ENCODE measurements at regions not wholly inside any gene's neighbourhood (a gene's known extent, or its start where the extent isn't known, plus 50 kb on each side); places are given as distances from the start of the nearest gene placed in this dataset.

DNA sequence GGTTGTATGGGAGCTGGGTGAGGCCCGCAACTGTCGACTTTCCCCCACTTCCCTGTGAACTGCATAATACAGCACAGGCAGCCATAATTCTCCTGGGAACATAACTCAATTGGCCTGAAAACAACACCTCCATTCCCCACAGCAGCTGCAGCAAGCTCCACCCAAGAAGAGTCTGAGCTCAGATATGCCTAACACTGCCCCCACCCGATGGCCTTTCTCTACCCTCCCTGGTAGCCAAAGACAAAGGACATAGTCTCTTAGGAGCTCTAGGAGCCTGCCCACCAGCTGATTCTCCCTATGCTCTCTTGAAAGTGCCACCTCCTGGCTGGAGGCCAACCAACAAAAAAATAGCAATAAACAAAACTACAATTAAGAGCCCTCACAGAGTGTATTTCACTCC, 542.7 kb upstream of the LMO3 start:
- H3K36me3 Mint-ChIP-seq (ENCODE audit: insufficient read depth) = peaks cover 8% of the 10 kb centered on the region
- no peak for DNase-seq (ENCODE audit: low spot score, unreplicated experiment)
- no peak overlapping the region for H3K4me3 Mint-ChIP-seq (ENCODE audit: low read depth)
- H3K9me3 Mint-ChIP-seq (ENCODE audit: low read depth) = peaks cover 35% of the 10 kb centered on the region
- no peak overlapping the region for H3K27ac Mint-ChIP-seq
- H3K27me3 Mint-ChIP-seq = no peaks in the 10 kb centered on the region
- no peak for TF ChIP-seq CTCF (IDR thresholded peaks at IDR 0.05; ENCODE audit: unreplicated experiment)
- H3K4me1 Mint-ChIP-seq (ENCODE audit: low read depth) = peaks cover 1% of the 10 kb centered on the region

GRCh38 chr12:17142856-17143255, 536.9 kb upstream of the LMO3 start:
- Mint-ChIP-seq H3K36me3 (ENCODE audit: insufficient read depth) (no peaks in the 10 kb centered on the region), H3K27me3 (no peaks in the 10 kb centered on the region)

DNA sequence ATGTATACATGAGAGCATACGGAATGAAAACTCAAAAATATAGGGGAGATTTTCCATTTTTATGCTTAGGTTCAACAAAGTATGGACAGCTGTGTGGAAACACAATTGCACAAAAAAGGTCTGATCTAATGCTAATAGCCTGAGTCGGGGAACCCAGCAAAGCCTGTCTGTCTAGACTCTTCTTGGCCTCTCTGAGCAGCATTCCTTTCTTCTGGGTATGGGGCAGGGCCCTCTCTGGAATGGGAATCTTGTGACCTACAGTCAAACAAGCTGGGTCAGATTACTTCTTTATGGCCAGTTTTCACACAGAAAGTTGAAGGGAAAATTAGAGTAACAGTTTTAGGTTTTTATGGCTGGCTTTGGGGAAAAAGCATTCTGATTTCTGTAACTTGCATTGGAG, 534.0 kb upstream of the LMO3 start:
- no peak overlapping the region for H3K4me3 Mint-ChIP-seq (ENCODE audit: low read depth)
- no peaks in the 10 kb centered on the region for H3K27me3 Mint-ChIP-seq
- H3K9me3 Mint-ChIP-seq (ENCODE audit: low read depth) = no peaks in the 10 kb centered on the region
- no peak for DNase-seq (ENCODE audit: low spot score, unreplicated experiment)
- no peak for TF ChIP-seq CTCF (IDR thresholded peaks at IDR 0.05; ENCODE audit: unreplicated experiment)
- H3K27ac Mint-ChIP-seq = no peak overlapping the region
- no peaks in the 10 kb centered on the region for H3K36me3 Mint-ChIP-seq (ENCODE audit: insufficient read depth)
- H3K4me1 Mint-ChIP-seq (ENCODE audit: low read depth) = no peaks in the 10 kb centered on the region

More at GRCh38 chr12:17142856-17143255, 536.9 kb upstream of the LMO3 start:
- H3K27ac Mint-ChIP-seq = no peak overlapping the region
- no peaks in the 10 kb centered on the region for H3K4me1 Mint-ChIP-seq (ENCODE audit: low read depth)
- no peak for TF ChIP-seq CTCF (IDR thresholded peaks at IDR 0.05; ENCODE audit: unreplicated experiment)
- no peaks in the 10 kb centered on the region for H3K9me3 Mint-ChIP-seq (ENCODE audit: low read depth)
- H3K4me3 Mint-ChIP-seq (ENCODE audit: low read depth) = no peak overlapping the region
- no peak for DNase-seq (ENCODE audit: low spot score, unreplicated experiment)

DNA sequence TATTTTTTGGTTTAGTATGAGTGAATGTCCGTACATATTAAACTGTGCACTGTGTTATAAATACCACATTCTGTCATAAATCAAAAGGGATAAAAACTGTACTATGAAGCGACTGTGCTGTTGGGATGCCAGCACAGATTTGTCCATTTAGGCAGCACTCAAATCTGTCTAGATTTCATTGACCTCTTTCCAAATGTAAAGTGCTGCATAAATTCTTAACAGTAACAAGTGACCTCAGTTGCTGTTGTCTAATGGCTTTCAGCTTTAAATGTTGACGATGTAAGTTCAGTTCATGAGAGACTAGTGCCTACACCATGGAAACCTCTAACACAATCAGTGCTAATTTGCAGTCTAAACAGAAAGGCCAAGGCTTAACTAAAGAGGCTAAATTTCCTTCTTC, 531.4 kb upstream of the LMO3 start:
- Mint-ChIP-seq H3K36me3 (ENCODE audit: insufficient read depth) (no peaks in the 10 kb centered on the region), H3K27me3 (no peaks in the 10 kb centered on the region), H3K4me3 (ENCODE audit: low read depth) (no peak overlapping the region), H3K9me3 (ENCODE audit: low read depth) (no peaks in the 10 kb centered on the region), H3K27ac (no peak overlapping the region), H3K4me1 (ENCODE audit: low read depth) (peaks cover 2% of the 10 kb centered on the region)
- DNase-seq (ENCODE audit: low spot score, unreplicated experiment) = no peak
- TF ChIP-seq CTCF (IDR thresholded peaks at IDR 0.05; ENCODE audit: unreplicated experiment) = no peak

- no peaks in the 10 kb centered on the region for H3K36me3 Mint-ChIP-seq (ENCODE audit: insufficient read depth)
- H3K27ac Mint-ChIP-seq = no peak overlapping the region
- H3K4me1 Mint-ChIP-seq (ENCODE audit: low read depth) = peaks cover 2% of the 10 kb centered on the region
- no peak overlapping the region for H3K4me3 Mint-ChIP-seq (ENCODE audit: low read depth)
- no peak for TF ChIP-seq CTCF (IDR thresholded peaks at IDR 0.05; ENCODE audit: unreplicated experiment)
- no peak for DNase-seq (ENCODE audit: low spot score, unreplicated experiment)
- H3K27me3 Mint-ChIP-seq = no peaks in the 10 kb centered on the region
- H3K9me3 Mint-ChIP-seq (ENCODE audit: low read depth) = no peaks in the 10 kb centered on the region
Measured at GRCh38 chr12:17134315-17134714, 528.4 kb upstream of the LMO3 start.

All from progenitor cell of endocrine pancreas (in vitro differentiated cells).